ENCODE measurements at regions not wholly inside any gene's neighbourhood (a gene's known extent, or its start where the extent isn't known, plus 50 kb on each side); places are given as distances from the start of the nearest gene placed in this dataset.

- Histone ChIP-seq H3K27me3 (replicated peaks; ENCODE audit: control insufficient read depth, insufficient read depth, low read length) (peaks cover 2% of the 10 kb centered on the region), H3K36me3 (ENCODE audit: control insufficient read depth, insufficient read depth, low read length) (no peaks in the 10 kb centered on the region), H3K4me3 (replicated peaks; ENCODE audit: low read depth, low read length) (no peak overlapping the region)
- DNase-seq (ENCODE audit: extremely low read depth, insufficient read length) = no peak
- no peak for TF ChIP-seq CTCF (IDR thresholded peaks at IDR 0.05; ENCODE audit: insufficient read depth, low read length, poor library complexity, severe bottlenecking)
Measured at GRCh38 chr15:68482246-68482645, 50.3 kb upstream of the ITGA11 start.

- TF ChIP-seq CTCF (IDR thresholded peaks at IDR 0.05; ENCODE audit: insufficient read depth, low read length, poor library complexity, severe bottlenecking) = no peak
- Histone ChIP-seq H3K36me3 (ENCODE audit: control insufficient read depth, insufficient read depth, low read length) (no peaks in the 10 kb centered on the region), H3K27me3 (replicated peaks; ENCODE audit: control insufficient read depth, insufficient read depth, low read length) (peaks cover 2% of the 10 kb centered on the region), H3K4me3 (replicated peaks; ENCODE audit: low read depth, low read length) (no peak overlapping the region)
- DNase-seq (ENCODE audit: extremely low read depth, insufficient read length) = no peak
Measured at GRCh38 chr15:68483165-68483564, 51.2 kb upstream of the ITGA11 start.

- no peak for TF ChIP-seq CTCF (IDR thresholded peaks at IDR 0.05; ENCODE audit: insufficient read depth, low read length, poor library complexity, severe bottlenecking)
- no peak for DNase-seq (ENCODE audit: extremely low read depth, insufficient read length)
- Histone ChIP-seq H3K36me3 (ENCODE audit: control insufficient read depth, insufficient read depth, low read length) (no peaks in the 10 kb centered on the region), H3K4me3 (replicated peaks; ENCODE audit: low read depth, low read length) (no peak overlapping the region), H3K27me3 (replicated peaks; ENCODE audit: control insufficient read depth, insufficient read depth, low read length) (peaks cover 2% of the 10 kb centered on the region)
Measured at GRCh38 chr15:68484220-68484619, 52.3 kb upstream of the ITGA11 start.

GRCh38 chr15:68484696-68485400 lies 52.9 kb upstream of the ITGA11 start:
- H3K27me3 ChIP-seq (replicated peaks; ENCODE audit: control insufficient read depth, insufficient read depth, low read length) = peaks cover 2% of the 10 kb centered on the region
- no peak for TF ChIP-seq CTCF (IDR thresholded peaks at IDR 0.05; ENCODE audit: insufficient read depth, low read length, poor library complexity, severe bottlenecking)
- H3K4me3 ChIP-seq (replicated peaks; ENCODE audit: low read depth, low read length) = no peak overlapping the region
- H3K36me3 ChIP-seq (ENCODE audit: control insufficient read depth, insufficient read depth, low read length) = no peaks in the 10 kb centered on the region
- DNase-seq (ENCODE audit: extremely low read depth, insufficient read length) = no peak

- Histone ChIP-seq H3K36me3 (ENCODE audit: control insufficient read depth, insufficient read depth, low read length) (no peaks in the 10 kb centered on the region), H3K27me3 (replicated peaks; ENCODE audit: control insufficient read depth, insufficient read depth, low read length) (no peaks in the 10 kb centered on the region; the same call in none of the 2 replicates), H3K4me3 (replicated peaks; ENCODE audit: low read depth, low read length) (no peak overlapping the region)
- TF ChIP-seq CTCF (IDR thresholded peaks at IDR 0.05; ENCODE audit: insufficient read depth, low read length, poor library complexity, severe bottlenecking) = no peak
- DNase-seq (ENCODE audit: extremely low read depth, insufficient read length) = no peak
Measured at GRCh38 chr15:68485721-68486360, 53.9 kb upstream of the ITGA11 start.
